Adrenal gland (tissue), 5 donors: ENCODE measurements at regions not wholly inside any gene's neighbourhood (a gene's known extent, or its start where the extent isn't known, plus 50 kb on each side); places are given as distances from the start of the nearest gene placed in this dataset.

Source experiments
- CTCF ChIP-seq, 6 experiments: fragments of 450-650 bp in 4 of 6; fragments of 200-600 bp in 2 of 6; sonication (generic) in 1 of 6; IDR thresholded peaks; 1 replicate in 5 of 6; 2 replicates in 1 of 6; pipeline versions ENCODE4 v1.5.1 to v1.8.0; 2016 to 2021; ENCODE audit warnings: antibody characterized with exemption in 6 of 6, mild to moderate bottlenecking in 2 of 6, moderate library complexity in 1 of 6
- POLR2A ChIP-seq, 2 donors: fragments of 450-650 bp; IDR thresholded peaks; one replicate each; pipeline ENCODE4 v1.6.1; 2017; ENCODE audit warnings: antibody characterized with exemption in 2 of 2, mild to moderate bottlenecking in 2 of 2, moderate library complexity in 1 of 2
- donor health status: DM: no; HTN: no; CAD: no.

- TF ChIP-seq CTCF (IDR thresholded peaks at IDR 0.05), result no peak
- no peak for TF ChIP-seq POLR2A (IDR thresholded peaks at IDR 0.05)
These were observed 130.1 kb downstream of the FOXL1 start for GRCh38 chr16:86708431-86708830.
